ENCODE measurements at regions not wholly inside any gene's neighbourhood (a gene's known extent, or its start where the extent isn't known, plus 50 kb on each side); places are given as distances from the start of the nearest gene placed in this dataset.
A peak's percentile ranks its signal among the peaks of the same experiment; 100 is the strongest.

DNA sequence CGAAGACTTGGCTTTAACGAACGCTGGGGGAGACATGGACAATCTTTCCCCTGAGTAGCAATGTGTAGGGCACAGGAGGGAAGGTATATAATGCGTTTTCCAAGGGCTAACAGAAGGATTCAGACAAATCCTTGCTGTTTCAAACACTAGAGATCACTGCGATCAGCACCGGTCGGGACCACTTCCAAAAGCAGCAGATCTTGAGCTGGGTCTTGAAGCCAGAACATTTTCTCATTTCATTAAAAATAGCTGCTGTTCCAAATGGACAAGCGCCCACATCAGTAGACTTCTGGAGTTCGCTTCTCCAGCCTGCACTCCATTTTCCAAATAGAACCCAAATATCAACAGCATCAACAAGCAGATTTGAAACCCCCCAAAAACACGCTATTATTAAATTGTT is 65.1 kb upstream of the MAPRE2 start:
- H3K4me3 ChIP-seq (ENCODE audit: low read depth, low read length) = no peak overlapping the region
- no peak for DNase-seq (ENCODE audit: low read depth)
- TF ChIP-seq, protein P1, sequence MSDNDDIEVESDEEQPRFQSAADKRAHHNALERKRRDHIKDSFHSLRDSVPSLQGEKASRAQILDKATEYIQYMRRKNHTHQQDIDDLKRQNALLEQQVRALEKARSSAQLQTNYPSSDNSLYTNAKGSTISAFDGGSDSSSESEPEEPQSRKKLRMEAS (IDR thresholded peaks at IDR 0.05; ENCODE audit: low read depth, low read length) = no peak
- TF ChIP-seq MYC (IDR thresholded peaks at IDR 0.05; ENCODE audit: low read depth, low read length) (no peak), POLR2A (IDR thresholded peaks at IDR 0.05; ENCODE audit: extremely low read depth, insufficient read length) (no peak)
- TF ChIP-seq, protein P2, sequence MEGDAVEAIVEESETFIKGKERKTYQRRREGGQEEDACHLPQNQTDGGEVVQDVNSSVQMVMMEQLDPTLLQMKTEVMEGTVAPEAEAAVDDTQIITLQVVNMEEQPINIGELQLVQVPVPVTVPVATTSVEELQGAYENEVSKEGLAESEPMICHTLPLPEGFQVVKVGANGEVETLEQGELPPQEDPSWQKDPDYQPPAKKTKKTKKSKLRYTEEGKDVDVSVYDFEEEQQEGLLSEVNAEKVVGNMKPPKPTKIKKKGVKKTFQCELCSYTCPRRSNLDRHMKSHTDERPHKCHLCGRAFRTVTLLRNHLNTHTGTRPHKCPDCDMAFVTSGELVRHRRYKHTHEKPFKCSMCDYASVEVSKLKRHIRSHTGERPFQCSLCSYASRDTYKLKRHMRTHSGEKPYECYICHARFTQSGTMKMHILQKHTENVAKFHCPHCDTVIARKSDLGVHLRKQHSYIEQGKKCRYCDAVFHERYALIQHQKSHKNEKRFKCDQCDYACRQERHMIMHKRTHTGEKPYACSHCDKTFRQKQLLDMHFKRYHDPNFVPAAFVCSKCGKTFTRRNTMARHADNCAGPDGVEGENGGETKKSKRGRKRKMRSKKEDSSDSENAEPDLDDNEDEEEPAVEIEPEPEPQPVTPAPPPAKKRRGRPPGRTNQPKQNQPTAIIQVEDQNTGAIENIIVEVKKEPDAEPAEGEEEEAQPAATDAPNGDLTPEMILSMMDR (IDR thresholded peaks at IDR 0.05; ENCODE audit: low read depth, low read length) = no peak

DNA sequence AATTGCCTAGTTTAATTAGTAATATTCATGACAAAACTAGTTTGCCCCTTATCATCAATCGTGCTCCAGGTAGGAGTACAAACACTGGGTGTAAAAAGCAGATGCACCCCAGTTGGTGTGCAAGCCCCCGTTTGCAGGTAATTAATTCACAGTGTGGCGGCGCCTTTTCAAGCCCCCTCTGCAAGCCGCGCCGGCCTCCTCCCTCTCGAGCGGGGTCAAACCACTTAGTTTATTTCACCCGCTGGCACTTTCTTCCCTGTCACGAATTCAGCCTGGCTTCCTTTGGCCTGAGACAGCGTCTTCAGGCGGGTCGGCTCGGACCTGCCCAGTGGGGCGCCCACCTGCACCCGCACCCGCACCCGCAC is 64.7 kb upstream of the MAPRE2 start:
- TF ChIP-seq, protein P1 (IDR thresholded peaks at IDR 0.05; ENCODE audit: low read depth, low read length) = no peak
- TF ChIP-seq, protein P2 (IDR thresholded peaks at IDR 0.05; ENCODE audit: low read depth, low read length) = no peak
- TF ChIP-seq POLR2A (IDR thresholded peaks at IDR 0.05; ENCODE audit: extremely low read depth, insufficient read length) (no peak), MYC (IDR thresholded peaks at IDR 0.05; ENCODE audit: low read depth, low read length) (no peak)
- DNase-seq (ENCODE audit: low read depth) = no peak
- H3K4me3 ChIP-seq (ENCODE audit: low read depth, low read length) = peak overlapping the region; percentile 17

DNA sequence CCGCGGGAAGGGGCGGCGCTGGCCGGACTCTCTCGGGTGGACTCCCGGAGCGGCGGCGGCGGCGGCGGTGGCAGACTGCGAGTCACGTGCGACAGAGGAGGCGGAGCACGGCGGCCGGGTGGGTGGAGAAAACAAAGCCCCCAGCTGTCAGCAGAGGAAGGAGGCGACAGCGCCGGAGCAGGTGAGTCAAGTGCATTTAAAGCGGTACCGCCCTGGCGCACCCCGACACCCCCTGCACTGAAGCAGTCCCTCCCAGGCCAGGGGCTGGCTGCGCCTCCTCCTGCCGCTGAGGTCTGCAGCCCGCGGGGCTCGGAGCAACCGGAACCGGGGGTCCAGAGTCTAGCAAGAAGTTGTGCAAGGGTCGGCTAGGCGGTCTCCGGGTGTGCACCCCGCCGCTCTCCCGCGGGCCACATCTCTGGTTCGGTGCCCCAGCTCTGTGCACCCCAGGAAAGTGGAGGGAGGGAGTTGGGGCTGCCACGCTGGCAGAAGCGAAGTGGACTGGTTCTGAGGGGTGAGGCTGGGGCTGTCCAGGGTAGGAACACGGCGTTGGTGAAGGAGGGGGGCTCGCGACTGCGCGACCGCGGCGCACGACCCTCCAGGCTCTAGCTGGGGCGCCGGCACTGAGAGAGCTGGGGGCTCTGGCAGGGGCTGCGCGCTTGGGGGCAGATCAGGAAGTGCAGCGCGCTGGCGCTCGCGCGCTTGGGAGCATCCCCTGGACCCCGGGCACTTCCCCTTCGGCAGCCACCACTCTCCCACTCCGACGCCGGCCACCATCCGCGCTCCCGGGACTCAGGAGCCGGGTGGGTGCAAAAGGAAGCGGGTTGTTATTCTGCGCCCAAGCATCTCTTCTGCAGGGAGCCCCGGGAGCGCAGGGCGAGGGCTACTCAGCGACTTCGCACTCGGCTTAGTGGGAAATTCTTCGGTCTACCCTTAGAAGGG is 64.0 kb upstream of the MAPRE2 start:
- TF ChIP-seq POLR2A (IDR thresholded peaks at IDR 0.05; ENCODE audit: extremely low read depth, insufficient read length) (no peak), MYC (IDR thresholded peaks at IDR 0.05; ENCODE audit: low read depth, low read length) (no peak)
- TF ChIP-seq, protein P1 (IDR thresholded peaks at IDR 0.05; ENCODE audit: low read depth, low read length) = peak; percentile 62
- peak overlapping the region; percentile 60 for H3K4me3 ChIP-seq (ENCODE audit: low read depth, low read length)
- DNase-seq (ENCODE audit: low read depth) = peak; percentile 71

DNA sequence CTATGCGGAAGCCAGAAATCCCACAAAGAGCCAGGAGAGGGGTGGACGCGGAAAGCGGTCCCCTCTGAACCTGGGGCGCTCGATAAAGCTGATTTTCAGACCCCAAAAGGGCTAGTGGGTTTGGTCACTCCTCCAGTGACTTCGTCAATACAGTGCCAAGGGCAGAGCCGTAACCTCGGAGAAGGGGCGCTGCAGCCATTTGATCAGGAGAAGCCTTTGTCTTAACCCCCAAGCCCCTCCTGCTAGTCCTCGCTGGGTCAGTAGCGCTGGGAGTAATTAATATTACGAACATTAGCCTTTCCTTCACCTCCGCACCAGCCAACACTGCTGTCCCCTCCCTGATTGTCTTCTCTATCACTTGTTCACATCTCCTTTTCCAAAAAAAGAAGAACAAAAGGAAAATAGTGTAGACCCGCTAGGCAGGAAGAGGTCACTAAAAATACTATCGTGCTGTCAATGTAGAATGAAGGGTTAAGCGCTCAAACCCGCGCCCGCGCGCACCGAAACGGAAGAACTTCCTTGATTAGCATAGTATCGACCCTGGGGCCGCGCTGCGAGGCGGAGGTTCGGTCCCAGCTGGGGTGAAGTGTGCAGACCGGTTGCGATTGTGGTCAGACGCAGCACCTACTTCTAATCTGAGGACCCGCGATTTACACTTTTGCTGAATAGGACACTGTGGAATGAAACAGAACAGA is 63.2 kb upstream of the MAPRE2 start:
- DNase-seq (ENCODE audit: low read depth) = peak; percentile 64
- TF ChIP-seq, protein P2 (IDR thresholded peaks at IDR 0.05; ENCODE audit: low read depth, low read length) = no peak
- TF ChIP-seq POLR2A (IDR thresholded peaks at IDR 0.05; ENCODE audit: extremely low read depth, insufficient read length) = no peak
- peak overlapping the region; percentile 60 for H3K4me3 ChIP-seq (ENCODE audit: low read depth, low read length)

DNA sequence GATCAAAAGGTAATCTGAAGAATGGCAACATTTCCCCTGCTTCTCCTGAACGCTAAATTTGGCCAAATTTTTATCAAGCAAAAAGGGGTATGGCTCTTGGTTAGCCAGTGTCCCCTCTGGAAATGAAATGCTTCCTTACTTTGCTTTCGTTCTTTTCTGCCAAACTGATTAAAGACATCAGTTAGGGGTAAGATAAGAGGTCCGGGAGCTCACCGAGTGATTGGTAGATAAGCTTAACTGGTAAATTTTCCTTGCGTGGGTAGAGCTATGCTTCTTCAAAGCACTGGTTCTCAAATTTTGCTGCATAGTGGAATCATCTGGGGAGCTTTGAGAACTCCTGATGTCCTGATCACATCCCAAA is 62.7 kb upstream of the MAPRE2 start:
- H3K4me3 ChIP-seq (ENCODE audit: low read depth, low read length) = peak overlapping the region; percentile 60
- no peak for TF ChIP-seq POLR2A (IDR thresholded peaks at IDR 0.05; ENCODE audit: extremely low read depth, insufficient read length)
- TF ChIP-seq, protein P2 (IDR thresholded peaks at IDR 0.05; ENCODE audit: low read depth, low read length) = no peak

DNA sequence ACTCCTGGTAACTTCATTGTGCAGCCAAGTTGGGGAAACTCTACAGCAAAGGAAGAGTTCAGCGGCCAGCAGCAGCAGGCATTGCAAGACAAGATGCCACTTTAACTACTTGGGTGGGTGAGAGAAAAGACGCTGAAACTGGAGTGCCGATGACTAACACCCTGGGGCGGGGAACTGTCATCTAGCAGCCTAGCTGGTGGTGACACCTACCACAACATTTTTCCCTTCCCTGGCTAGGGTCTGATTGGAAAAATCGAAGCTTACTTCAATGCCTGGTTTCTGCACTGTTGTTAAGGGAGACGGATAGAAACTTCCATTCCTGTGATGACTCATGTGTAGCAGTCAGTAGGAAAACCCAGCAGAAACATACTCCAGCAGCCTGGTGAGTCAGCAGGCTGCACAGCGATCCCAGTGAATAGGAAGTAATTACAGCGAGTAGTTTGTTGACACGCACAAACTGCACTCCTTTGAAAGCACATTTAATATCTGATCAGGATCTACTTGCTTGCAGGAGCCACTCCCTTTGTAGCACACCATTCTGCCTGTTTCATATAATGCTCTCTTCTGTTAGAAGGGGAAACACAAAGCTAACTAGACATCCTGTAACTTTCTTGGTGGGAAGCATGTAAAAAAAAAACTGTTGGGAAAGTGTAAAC is 62.1 kb upstream of the MAPRE2 start:
- DNase-seq (ENCODE audit: low read depth) = peak; percentile 87
- TF ChIP-seq MYC (IDR thresholded peaks at IDR 0.05; ENCODE audit: low read depth, low read length) = no peak
- no peak for TF ChIP-seq POLR2A (IDR thresholded peaks at IDR 0.05; ENCODE audit: extremely low read depth, insufficient read length)
- TF ChIP-seq, protein P2 (IDR thresholded peaks at IDR 0.05; ENCODE audit: low read depth, low read length) = no peak
- TF ChIP-seq, protein P1 (IDR thresholded peaks at IDR 0.05; ENCODE audit: low read depth, low read length) = no peak
- peak overlapping the region; percentile 60 for H3K4me3 ChIP-seq (ENCODE audit: low read depth, low read length)

More for the DNA sequence above, 62.7 kb upstream of the MAPRE2 start:
- DNase-seq (ENCODE audit: low read depth) = no peak

Measured in NB4 (cell line).